ENCODE measurements at regions not wholly inside any gene's neighbourhood (a gene's known extent, or its start where the extent isn't known, plus 50 kb on each side); places are given as distances from the start of the nearest gene placed in this dataset.

DNA sequence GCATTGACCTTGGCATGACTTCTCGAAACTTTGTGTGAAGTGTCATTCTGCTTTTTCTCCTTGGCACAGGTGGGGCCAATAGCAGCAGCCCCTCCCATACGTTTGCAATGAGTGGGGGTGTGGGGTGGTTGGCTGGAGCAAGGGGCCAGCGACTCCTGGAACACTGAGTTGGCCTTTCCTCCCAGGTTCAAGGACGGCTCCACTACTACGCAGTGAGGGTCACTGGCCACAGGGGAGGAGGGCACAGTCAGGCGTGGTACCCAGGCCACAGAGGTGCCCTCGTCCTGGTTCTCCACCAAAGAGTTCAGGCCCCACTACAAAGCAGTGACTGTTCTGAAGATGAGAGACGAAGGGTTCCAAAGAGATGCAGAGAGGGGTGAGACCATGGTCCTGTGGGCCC is 70.6 kb upstream of the OTOS start:
- Histone ChIP-seq H3K9me3 (ENCODE audit: insufficient read depth, low read length, severe bottlenecking) (no peaks in the 10 kb centered on the region), H3K4me3 (ENCODE audit: low read depth in 1 of 2, low read length in 2 of 2) (no peak overlapping the region), H3K9ac (ENCODE audit: low read depth, low read length) (no peak overlapping the region), H3K4me2 (ENCODE audit: insufficient read depth, low read length) (no peak overlapping the region), H3K36me3 (ENCODE audit: insufficient read depth, low read length) (no peaks in the 10 kb centered on the region), H2AFZ (ENCODE audit: low read depth, low read length) (no peak overlapping the region), H4K20me1 (ENCODE audit: insufficient read depth, low read length) (peaks cover 3% of the 10 kb centered on the region), H3K27me3 (ENCODE audit: insufficient read depth, low read length, poor library complexity) (no peaks in the 10 kb centered on the region), H3K4me1 (ENCODE audit: insufficient read depth, low read length) (no peaks in the 10 kb centered on the region), H3K27ac (ENCODE audit: low read length) (no peak overlapping the region), H3K79me2 (ENCODE audit: insufficient read depth, low read length) (no peaks in the 10 kb centered on the region)
- DNase-seq (no peak), ATAC-seq (ENCODE audit: insufficient read depth, low read depth) (no peak)
- TF ChIP-seq CTCF (IDR thresholded peaks at IDR 0.05; ENCODE audit: borderline replicate concordance, extremely low read depth, low read length, poor library complexity, severe bottlenecking) (no peak), EZH2 (IDR thresholded peaks at IDR 0.05; ENCODE audit: borderline replicate concordance, low read depth, low read length, severe bottlenecking) (no peak)

DNA sequence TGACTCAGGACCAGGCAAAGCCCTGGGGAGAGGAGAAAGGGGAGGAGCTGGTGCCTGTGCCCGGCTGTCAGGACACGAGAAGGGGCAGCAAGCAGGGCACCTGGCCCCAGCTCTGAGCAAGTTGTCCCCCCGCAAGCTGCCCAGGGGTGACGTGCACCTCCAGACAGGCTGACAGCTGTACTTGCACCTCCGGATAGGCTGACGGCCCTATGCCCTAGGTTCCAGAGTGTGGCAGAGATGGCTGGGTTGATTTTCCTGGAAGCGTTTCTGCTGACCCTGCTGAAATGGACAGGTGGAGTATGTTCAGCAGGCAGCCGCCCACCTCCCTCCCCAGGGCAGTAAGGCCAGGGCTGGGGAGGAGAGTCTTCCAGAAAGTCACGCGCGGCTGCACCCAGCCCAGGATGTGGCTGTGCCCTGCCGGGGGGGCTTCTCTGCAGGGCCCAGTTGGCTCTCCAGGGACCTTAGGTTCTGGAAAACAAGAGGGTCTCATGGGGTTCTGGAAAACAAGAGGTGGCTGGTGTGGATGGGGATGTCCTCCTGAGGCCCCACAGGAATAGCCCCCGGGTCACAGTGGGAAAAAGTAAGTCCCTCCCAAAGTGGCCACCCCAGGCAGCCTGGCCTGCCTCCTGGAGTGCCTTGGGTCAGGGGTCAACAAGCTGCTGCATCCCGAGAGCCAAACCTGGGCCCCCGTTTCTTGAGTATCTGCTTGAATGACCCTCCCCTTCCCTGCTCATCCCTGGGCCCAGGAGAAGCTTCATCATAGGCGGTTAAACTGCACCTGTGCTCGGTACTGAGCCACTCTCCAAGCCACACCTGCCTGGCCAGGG is 71.4 kb upstream of the OTOS start:
- Histone ChIP-seq H3K9me3 (ENCODE audit: insufficient read depth, low read length, severe bottlenecking) (no peaks in the 10 kb centered on the region), H4K20me1 (ENCODE audit: insufficient read depth, low read length) (peaks cover 3% of the 10 kb centered on the region), H3K27ac (ENCODE audit: low read length) (no peak overlapping the region), H3K27me3 (ENCODE audit: insufficient read depth, low read length, poor library complexity) (no peaks in the 10 kb centered on the region), H3K79me2 (ENCODE audit: insufficient read depth, low read length) (no peaks in the 10 kb centered on the region), H3K4me1 (ENCODE audit: insufficient read depth, low read length) (no peaks in the 10 kb centered on the region), H3K9ac (ENCODE audit: low read depth, low read length) (no peak overlapping the region), H3K4me3 (ENCODE audit: low read depth in 1 of 2, low read length in 2 of 2) (no peak overlapping the region), H3K36me3 (ENCODE audit: insufficient read depth, low read length) (no peaks in the 10 kb centered on the region), H2AFZ (ENCODE audit: low read depth, low read length) (no peak overlapping the region), H3K4me2 (ENCODE audit: insufficient read depth, low read length) (no peak overlapping the region)
- TF ChIP-seq CTCF (IDR thresholded peaks at IDR 0.05; ENCODE audit: borderline replicate concordance, extremely low read depth, low read length, poor library complexity, severe bottlenecking) (no peak), EZH2 (IDR thresholded peaks at IDR 0.05; ENCODE audit: borderline replicate concordance, low read depth, low read length, severe bottlenecking) (no peak)
- DNase-seq (no peak), ATAC-seq (ENCODE audit: insufficient read depth, low read depth) (no peak)

DNA sequence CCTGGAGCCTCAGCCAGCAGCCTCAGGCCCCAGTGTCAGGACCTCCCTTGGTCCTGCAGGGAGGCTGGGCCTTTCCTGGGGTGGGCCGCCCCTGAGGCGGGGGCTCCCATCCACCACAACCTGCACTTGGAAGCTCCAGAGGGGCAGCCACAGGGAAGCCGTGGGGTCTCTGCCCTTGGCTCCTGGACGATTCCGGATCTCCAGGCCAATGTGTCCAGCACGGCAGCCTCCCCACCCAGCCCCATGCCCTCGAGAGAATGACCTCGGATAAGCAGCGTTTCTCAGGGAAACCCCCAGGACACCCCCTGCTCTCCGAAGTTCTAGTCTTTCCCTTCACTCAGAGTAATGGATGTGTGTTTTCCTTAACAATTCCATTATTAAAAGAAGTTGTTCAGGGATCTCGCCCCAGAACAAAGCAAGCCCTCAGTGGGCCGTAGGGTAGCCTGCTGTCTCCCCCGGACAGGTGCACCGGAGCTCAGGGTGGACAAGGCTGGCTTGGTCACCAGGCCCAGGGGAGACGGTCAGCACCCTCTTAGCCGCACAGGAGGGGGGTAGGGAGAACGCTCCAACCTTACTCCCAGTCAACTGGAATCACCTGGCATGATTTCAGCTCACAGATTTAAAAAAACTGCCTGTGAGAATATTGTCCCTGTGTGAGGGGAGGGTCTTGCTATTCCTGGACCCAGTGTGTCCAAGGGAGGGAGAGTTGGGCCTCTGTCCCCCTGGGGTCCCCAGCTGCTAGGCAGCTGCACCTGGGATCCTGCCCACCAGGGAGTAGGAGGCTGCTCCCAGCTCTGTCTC is 72.2 kb upstream of the OTOS start:
- no peaks in the 10 kb centered on the region for H3K9me3 ChIP-seq (ENCODE audit: insufficient read depth, low read length, severe bottlenecking)
- H3K36me3 ChIP-seq (ENCODE audit: insufficient read depth, low read length) = no peaks in the 10 kb centered on the region
- no peak overlapping the region for H2AFZ ChIP-seq (ENCODE audit: low read depth, low read length)
- H3K27ac ChIP-seq (ENCODE audit: low read length) = no peak overlapping the region
- no peaks in the 10 kb centered on the region for H3K4me1 ChIP-seq (ENCODE audit: insufficient read depth, low read length)
- H3K79me2 ChIP-seq (ENCODE audit: insufficient read depth, low read length) = no peaks in the 10 kb centered on the region
- no peak overlapping the region for H3K4me2 ChIP-seq (ENCODE audit: insufficient read depth, low read length)
- ATAC-seq (ENCODE audit: insufficient read depth, low read depth) (no peak), DNase-seq (no peak)
- no peak overlapping the region for H3K4me3 ChIP-seq (ENCODE audit: low read depth in 1 of 2, low read length in 2 of 2)
- TF ChIP-seq EZH2 (IDR thresholded peaks at IDR 0.05; ENCODE audit: borderline replicate concordance, low read depth, low read length, severe bottlenecking) = no peak
- TF ChIP-seq CTCF (IDR thresholded peaks at IDR 0.05; ENCODE audit: borderline replicate concordance, extremely low read depth, low read length, poor library complexity, severe bottlenecking) = no peak
- H4K20me1 ChIP-seq (ENCODE audit: insufficient read depth, low read length) = peaks cover 3% of the 10 kb centered on the region
- H3K27me3 ChIP-seq (ENCODE audit: insufficient read depth, low read length, poor library complexity) = no peaks in the 10 kb centered on the region
- no peak overlapping the region for H3K9ac ChIP-seq (ENCODE audit: low read depth, low read length)
